Endodermal cell (in vitro differentiated cells): ENCODE measurements at regions not wholly inside any gene's neighbourhood (a gene's known extent, or its start where the extent isn't known, plus 50 kb on each side); places are given as distances from the start of the nearest gene placed in this dataset.

Experiments
- DNase-seq: peaks from one replicate; pipeline ENCODE4 v3.0.0-alpha.2; 2017
- H3K27ac ChIP-seq: 2 replicates; pipeline ENCODE4 v1.5.1; 2013; ENCODE audit warnings: mild to moderate bottlenecking, low read depth, low read length, moderate library complexity
- H3K27me3 ChIP-seq: 2 replicates; pipeline ENCODE4 v1.6.1; 2013; ENCODE audit warnings: mild to moderate bottlenecking, low read length, moderate library complexity; ENCODE audit not compliant: insufficient read depth, control insufficient read depth, poor library complexity, severe bottlenecking
- H3K36me3 ChIP-seq: 2 replicates; pipeline ENCODE4 v1.7.0; 2013; ENCODE audit warnings: mild to moderate bottlenecking, low read length, moderate library complexity; ENCODE audit not compliant: control insufficient read depth, insufficient read depth
- H3K4me1 ChIP-seq: one replicate; pipeline ENCODE4 v1.7.0; 2013; ENCODE audit warnings: low read length; ENCODE audit not compliant: control insufficient read depth, insufficient read depth
- H3K4me3 ChIP-seq: 2 replicates; pipeline ENCODE4 v1.5.1; 2013; ENCODE audit warnings: mild to moderate bottlenecking, low read length, moderate library complexity
- H3K9ac ChIP-seq: 2 replicates; pipeline ENCODE4 v1.6.1; 2013; ENCODE audit warnings: mild to moderate bottlenecking, low read length, moderate library complexity; ENCODE audit not compliant: poor library complexity, severe bottlenecking; ENCODE audit errors: extremely low read depth
- H3K9me3 ChIP-seq: 2 replicates; pipeline ENCODE4 v1.6.1; 2013; ENCODE audit warnings: mild to moderate bottlenecking, low read length, moderate library complexity; ENCODE audit not compliant: control insufficient read depth
- H3K27ac Mint-ChIP-seq: 2 replicates; pipeline ENCODE4 v1.8.0; 2020; ENCODE audit warnings: mixed read lengths
- H3K27me3 Mint-ChIP-seq: 2 replicates; pipeline ENCODE4 v1.8.0; 2021; ENCODE audit warnings: mild to moderate bottlenecking, mixed read lengths; ENCODE audit not compliant: insufficient read depth
- H3K36me3 Mint-ChIP-seq: 2 replicates; pipeline ENCODE4 v1.8.0; 2020; ENCODE audit warnings: low read depth, mixed read lengths
- H3K4me1 Mint-ChIP-seq: 2 replicates; pipeline ENCODE4 v1.8.0; 2020; ENCODE audit warnings: mixed read lengths
- H3K4me3 Mint-ChIP-seq: 2 replicates; pipeline ENCODE4 v1.8.0; 2020; ENCODE audit warnings: mild to moderate bottlenecking, moderate library complexity, mixed read lengths
- H3K9me3 Mint-ChIP-seq: 2 replicates; pipeline ENCODE4 v1.8.0; 2020; ENCODE audit warnings: mild to moderate bottlenecking, mixed read lengths
- WGBS, 2 experiments: methylation state at CpG; one replicate each; pipeline versions ENCODE4 v1.1.5 to v1.1.7; 2013; ENCODE audit warnings: missing lambda C conversion rate in 2 of 2, mixed read lengths in 1 of 2; ENCODE audit not compliant: insufficient coverage in 1 of 2, insufficient read length in 1 of 2; 5-methylcytosine and 5-hydroxymethylcytosine counted together
- TF ChIP-seq, protein P1 (sequence below): fragments of 200-600 bp; sonication (generic); conservative IDR thresholded peaks from 2 replicates; pipeline ENCODE4 v1.5.0; 2021; ENCODE audit warnings: antibody characterized with exemption, mild to moderate bottlenecking

DNA sequence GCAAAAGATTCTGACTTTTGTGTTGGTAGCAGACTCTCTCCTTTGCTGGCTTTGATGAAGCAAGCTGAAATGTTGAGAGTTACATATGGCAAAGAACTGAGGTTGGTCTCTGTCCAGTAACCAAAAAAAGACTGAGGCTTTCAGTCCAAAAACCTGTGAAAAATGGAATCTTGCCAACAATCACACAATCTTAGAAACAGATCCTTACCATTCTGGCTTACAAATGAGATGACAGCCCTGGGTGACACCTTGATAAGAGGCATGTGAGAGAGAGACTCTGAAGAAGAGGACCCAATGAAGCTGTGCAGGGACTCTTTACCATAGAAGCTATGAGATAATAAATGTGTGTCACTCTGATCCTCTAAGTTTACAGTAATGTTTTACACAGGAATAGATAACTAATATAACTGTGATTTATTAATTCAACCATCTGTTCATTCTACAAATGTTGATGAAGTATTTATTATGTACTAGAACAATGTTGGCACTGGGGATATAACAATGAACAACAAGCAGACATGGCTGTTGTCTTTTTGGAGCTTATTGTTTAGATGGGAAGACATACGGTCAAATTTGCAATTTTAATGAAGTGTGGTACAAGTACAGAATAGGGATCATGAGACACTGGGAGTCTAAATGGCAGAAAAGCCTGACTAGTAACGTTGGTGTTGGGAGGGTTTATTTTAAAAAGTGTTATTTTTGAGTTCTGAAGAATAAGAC is 251.0 kb downstream of the OLFM3 start:
- H3K9me3 ChIP-seq: no peaks in the 10 kb centered on the region
- H3K4me1 ChIP-seq: no peaks in the 10 kb centered on the region
- no peaks in the 10 kb centered on the region for H3K36me3 ChIP-seq
- 88 to 91% methylated on average over 2 of the region's 2 CpGs for WGBS, 2 experiments
- peaks cover 15% of the 10 kb centered on the region for H3K4me1 Mint-ChIP-seq
- H3K4me3 Mint-ChIP-seq: no peak overlapping the region
- H3K36me3 Mint-ChIP-seq: no peaks in the 10 kb centered on the region
- no peak overlapping the region for H3K4me3 ChIP-seq
- H3K27me3 ChIP-seq: no peaks in the 10 kb centered on the region
- H3K27ac ChIP-seq: no peak overlapping the region
- H3K9ac ChIP-seq: no peak overlapping the region
- DNase-seq: no peak
- H3K27ac Mint-ChIP-seq: no peak overlapping the region
- TF ChIP-seq, protein P1, sequence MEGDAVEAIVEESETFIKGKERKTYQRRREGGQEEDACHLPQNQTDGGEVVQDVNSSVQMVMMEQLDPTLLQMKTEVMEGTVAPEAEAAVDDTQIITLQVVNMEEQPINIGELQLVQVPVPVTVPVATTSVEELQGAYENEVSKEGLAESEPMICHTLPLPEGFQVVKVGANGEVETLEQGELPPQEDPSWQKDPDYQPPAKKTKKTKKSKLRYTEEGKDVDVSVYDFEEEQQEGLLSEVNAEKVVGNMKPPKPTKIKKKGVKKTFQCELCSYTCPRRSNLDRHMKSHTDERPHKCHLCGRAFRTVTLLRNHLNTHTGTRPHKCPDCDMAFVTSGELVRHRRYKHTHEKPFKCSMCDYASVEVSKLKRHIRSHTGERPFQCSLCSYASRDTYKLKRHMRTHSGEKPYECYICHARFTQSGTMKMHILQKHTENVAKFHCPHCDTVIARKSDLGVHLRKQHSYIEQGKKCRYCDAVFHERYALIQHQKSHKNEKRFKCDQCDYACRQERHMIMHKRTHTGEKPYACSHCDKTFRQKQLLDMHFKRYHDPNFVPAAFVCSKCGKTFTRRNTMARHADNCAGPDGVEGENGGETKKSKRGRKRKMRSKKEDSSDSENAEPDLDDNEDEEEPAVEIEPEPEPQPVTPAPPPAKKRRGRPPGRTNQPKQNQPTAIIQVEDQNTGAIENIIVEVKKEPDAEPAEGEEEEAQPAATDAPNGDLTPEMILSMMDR: no peak
- no peaks in the 10 kb centered on the region for H3K9me3 Mint-ChIP-seq
- H3K27me3 Mint-ChIP-seq: no peaks in the 10 kb centered on the region

DNA sequence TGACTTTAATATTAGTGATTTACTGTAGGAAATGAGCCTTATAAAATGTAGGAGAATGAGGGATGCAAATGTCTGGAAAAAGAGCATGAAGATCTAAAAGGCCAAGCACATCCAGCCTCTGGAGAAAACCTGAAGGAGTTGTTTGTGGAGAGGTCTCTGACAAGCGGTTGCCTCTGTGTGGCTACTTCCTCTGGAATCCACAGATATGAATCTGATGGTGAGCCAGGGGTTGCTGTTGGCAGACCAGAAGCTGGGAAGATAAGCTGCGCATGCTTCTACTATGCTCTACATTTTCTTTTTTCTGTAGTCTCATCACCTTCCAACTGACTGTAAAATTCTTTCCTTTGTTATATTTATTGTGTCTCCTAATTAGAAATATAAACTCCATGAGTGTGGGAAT is 248.6 kb downstream of the OLFM3 start:
- Mint-ChIP-seq H3K4me3 (no peak overlapping the region), H3K27ac (no peak overlapping the region), H3K9me3 (no peaks in the 10 kb centered on the region), H3K27me3 (no peaks in the 10 kb centered on the region), H3K36me3 (no peaks in the 10 kb centered on the region), H3K4me1 (no peaks in the 10 kb centered on the region)
- no peak for DNase-seq
- no peaks in the 10 kb centered on the region for H3K36me3 ChIP-seq
- TF ChIP-seq, protein P1: no peak
- H3K4me3 ChIP-seq: no peak overlapping the region
- H3K27ac ChIP-seq: no peak overlapping the region
- H3K9me3 ChIP-seq: no peaks in the 10 kb centered on the region
- WGBS, 2 experiments: 89% methylated on average over 2 of the region's 2 CpGs; no CpG with 5 or more reads in 1 of the 2 experiments
- no peaks in the 10 kb centered on the region for H3K4me1 ChIP-seq
- H3K9ac ChIP-seq: no peak overlapping the region
- H3K27me3 ChIP-seq: no peaks in the 10 kb centered on the region
